GM19239 (cell line): ENCODE measurements at regions not wholly inside any gene's neighbourhood (a gene's known extent, or its start where the extent isn't known, plus 50 kb on each side); places are given as distances from the start of the nearest gene placed in this dataset.
"Not testable (repeated sequence)": the region's sequence is repeated elsewhere in the genome, so short reads cannot be mapped to it uniquely, and the experiment has no call there.

Experiments
- DNase-seq: peaks from one replicate; pipeline ENCODE4 v3.0.0; 2011; ENCODE audit warnings: low spot score; ENCODE audit not compliant: insufficient read length
- FAIRE-seq: peaks from 2 replicates; lab custom pipeline; 2011; peaks lifted over from hg19 to GRCh38; lab: Jason Lieb, UNC

DNA sequence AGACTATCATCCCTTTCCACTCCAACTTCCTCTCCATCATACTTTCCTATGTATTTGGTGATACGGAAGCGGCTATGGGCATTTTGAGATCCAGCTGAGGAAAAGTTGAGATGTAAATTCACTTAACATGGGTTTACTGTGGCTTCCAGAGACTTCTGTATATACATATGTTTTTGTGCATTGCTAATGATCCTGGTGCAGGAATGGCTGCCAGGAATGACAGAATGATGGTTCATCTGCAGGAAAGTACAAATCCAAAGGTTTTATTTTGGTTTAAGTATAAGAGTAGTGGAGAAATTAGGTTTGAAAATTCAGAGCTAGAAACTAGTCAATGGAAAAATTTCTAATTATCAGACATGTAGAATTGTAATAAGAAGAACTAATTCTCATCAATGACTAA is 95.0 kb upstream of the PAM start:
- FAIRE-seq = no peak
- DNase-seq = no peak

DNA sequence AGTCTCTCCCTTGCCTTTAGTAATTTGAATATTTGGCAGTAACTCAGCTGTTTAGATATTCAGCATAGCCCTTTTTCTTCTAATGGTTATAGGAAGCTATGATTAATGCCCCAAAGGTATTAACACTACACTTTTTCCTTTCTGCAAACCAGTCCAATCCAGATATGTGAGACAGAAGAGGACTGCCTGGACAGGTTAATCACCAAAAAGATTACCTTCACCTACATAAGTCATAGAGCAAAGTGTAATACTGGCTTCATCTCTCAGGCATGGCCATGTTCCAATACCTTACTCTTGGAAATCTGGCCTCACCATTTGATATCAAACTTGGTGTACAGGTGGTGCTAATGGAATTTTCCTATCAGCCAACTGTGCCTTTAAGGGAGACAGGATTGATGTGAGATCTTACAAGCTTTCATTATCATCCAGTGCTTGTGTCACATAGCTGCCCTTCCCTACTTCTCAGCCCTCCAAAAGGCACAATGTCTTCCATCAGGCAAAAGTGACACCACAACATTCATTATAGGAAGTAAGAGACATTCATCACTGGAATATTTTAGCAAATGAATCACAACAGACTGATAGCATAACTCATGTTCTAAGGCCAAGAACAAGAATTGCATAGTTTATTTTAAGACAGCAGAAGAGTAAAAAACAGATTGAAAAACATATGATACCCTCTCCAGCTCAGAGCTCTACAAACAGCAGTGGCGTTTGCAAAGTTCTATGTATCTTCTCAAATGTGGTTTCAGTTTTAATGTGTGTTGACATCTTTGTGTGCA is 91.2 kb upstream of the PAM start:
- DNase-seq (no peak), FAIRE-seq (no peak)

DNA sequence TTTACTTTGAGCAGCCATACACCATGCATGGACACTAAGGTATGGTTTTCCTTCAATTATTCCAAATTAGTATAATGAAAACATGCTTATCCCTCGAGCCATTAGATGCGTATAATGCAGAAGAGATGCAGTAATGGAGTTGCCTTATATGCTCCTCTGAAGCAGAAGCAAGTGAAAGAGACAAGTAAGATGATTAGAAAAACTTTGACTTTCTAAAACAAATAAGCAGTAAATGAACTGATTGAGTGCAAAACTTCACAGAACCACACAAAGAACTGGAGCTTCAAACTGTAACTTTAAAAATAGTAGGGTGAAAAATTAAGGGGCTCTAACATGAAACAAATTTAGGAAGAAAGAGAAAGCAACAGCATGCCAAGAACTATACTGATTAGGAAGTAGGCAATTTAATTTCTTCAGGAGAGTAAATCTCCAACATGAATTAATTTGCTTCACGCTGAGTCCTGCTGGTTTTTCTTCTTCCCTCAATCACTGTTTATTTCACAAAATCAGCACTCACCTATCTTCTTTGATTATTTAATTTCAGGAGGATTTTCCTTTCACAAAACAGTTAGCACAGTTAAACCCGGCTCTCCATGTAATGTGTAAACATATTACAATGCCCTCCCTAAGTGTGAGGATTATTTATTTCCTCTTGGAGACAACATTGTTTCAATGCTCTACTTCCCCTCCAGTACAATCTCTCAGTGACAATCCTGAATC is 90.3 kb upstream of the PAM start:
- FAIRE-seq (no peak), DNase-seq (no peak)

DNA sequence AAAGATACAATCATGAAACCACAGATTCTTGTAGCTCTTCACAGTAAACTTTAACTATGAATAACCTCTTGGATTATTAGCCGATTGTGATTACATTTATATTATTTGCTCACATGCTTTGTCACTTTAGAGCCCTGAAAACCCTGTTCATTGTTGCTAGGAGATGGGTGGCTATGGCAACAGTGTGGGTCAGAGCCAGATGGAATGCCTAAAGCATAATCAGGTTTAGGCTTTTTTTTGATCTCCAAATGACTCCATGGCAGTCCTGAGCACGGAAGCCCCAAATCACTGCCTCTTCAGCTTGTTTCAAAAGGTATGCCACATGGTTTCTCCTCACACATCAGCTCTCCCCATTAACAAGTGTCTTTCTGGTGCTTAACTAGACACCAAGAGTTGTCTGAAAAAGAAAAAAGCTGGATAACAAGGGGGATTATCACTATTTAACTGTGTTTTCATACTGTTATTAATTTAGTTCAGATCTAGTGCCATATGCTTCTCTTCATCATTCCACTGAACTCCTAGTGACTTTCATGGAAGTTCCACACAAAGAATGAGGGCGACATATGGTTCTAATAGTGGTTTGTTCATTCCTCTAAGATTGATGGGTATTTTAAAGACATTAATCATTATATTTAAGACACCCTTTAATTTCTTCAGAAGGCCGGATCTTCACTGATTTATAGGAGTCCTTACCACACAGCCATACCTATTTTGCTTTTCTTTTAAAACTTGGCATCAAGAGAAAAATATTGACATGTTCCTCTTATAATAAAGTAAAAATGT is 88.8 kb upstream of the PAM start:
- FAIRE-seq = no peak
- DNase-seq = no peak

DNA sequence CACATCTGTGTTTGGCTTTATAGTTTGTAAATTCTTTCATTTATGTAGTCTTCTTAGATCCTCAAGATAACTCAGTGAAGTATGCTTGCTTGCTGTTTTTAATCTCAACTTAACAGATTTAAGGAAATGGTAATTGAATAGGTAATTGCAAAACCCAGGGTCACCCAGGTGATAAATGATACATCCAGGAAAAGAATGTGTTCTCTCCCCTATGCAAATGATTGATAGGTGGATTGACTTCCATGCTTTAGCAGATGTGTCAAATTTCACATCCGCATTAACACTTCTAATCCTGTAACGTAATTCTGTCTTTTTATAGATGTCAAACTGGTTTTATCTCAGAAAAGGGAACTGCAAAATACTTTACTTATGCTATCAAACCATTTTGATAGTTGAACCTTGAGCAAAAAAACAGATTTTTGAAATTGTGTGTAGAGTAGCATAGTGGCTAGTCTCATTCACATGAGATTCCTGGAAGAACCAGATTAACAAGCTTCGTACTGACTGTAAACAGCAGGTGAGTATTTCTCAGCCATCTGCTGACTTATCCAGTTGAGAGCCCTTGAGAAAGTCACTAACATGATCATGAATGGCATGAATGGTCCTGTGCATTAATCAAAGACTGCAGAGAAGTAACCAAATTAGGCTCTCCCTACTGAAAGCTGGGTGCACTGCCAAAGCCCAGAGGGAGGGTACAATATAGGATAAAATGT is 86.7 kb upstream of the PAM start:
- DNase-seq (no peak), FAIRE-seq (no peak)

DNA sequence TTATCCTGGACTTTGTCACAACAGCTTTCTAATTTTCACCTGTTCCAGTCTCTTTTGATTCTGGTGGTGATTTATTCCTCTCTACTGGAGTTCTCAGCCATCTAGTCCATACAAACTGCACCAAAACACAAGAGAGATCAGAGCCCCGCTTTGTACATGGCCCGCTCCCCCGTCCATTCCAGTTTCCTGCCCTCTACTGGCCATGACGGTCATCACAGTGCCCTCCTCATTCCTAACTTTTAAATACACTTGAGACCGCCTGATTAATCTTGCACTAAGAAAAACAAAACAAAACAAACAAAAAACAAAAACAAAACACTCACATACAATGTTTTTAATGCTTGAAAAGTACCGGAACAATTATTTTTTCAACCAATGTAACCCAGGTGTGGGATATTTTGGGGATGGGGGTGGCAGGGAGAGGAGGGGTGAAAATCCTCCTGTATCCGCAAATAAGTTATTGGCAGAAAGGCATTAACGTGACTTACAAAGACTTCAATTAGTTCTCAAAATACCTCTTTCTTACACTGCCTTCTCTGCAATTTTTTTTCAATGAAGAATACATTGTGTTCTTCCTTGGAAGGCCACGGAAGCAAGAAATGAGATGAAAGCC is 84.8 kb upstream of the PAM start:
- DNase-seq (peak; percentile 7), FAIRE-seq (peak; percentile 55)

DNA sequence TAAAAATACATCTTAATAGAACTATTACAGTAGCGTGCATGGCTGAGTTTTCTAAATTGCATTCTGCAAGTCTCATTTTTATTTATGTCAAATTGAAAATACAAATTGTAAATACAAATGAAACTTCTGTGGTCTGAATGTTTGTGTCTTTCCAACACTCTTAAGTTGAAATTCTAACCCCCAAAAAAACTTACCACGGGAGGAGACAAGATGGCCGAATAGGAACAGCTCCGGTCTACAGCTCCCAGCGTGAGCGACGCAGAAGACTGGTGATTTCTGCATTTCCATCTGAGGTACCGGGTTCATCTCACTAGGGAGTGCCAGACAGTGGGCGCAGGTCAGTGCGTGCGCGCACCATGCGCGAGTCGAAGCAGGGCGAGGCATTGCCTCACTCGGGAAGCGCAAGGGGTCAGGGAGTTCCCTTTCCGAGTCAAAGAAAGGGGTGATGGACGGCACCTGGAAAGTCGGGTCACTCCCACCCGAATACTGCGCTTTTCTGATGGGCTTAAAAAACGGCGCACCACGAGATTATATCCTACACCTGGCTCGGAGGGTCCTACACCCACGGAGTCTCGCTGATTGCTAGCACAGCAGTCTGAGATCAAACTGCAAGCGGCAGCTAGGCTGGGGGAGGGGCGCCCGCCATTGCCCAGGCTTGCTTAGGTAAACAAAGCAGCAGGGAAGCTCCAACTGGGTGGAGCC is 83.9 kb upstream of the PAM start:
- not testable (repeated sequence) for FAIRE-seq, DNase-seq

DNA sequence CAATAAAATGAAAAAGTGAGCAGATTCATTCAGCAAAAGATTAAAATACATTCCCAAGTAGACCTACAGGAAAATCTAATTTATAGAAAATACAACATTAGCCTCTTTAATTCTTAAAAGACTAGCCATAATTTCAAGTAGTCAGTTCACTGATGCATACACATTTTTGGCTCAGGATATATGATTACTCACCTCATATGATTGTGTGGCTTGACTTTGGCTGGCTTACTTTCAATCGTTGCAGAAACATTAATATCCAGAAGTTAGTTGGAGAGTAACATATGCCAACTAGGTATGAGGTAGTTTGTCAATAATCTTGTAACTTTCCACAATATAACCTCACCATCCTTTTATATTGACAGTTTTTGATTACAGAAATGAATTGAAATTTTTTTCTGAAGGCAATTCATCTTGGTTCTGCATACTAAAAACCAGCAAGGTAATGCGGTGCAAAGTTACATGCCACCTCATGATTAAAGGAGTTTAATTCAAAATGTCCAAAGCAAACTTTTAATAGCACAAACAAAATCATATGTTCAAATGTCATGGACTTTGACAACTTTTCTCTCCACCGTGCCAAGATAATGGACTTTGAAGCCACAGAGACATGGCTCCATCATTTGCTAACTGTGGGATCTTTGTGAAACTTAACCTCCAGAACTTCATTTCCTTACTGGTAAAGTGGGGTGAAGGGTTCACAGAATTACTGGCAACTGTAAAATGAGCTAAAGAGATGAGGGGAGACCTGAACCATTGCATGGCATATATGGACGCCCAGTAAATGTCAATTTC is 76.6 kb upstream of the PAM start:
- DNase-seq = no peak
- FAIRE-seq = no peak

DNA sequence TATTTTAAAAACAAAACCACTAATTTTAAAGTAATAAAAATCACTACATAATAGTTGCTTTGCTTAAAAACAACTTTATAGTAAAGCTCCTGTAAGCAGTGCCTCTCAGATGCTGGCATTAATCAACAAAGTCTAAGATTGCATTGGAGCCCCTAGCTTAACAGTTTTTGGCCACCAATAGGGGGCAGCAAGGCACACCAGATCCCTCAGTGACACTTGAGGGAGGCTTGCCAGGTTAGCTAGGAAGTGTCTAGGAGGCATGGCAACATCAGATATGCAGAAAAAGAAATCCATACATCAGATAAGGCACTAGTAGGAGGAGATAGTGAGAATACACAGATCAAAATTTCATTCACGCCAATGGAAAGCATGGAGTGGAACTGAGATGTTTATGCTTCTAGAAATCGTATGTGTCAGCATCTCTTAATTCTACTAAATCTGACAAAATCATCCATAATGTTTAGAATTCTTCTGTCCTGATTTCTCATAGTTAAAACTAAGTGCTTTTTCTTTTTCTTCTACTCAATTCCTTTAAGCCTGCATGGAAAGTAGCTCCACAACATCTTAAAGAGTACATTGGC is 73.6 kb upstream of the PAM start:
- DNase-seq = peak; percentile 42
- peak; percentile 86 for FAIRE-seq

DNA sequence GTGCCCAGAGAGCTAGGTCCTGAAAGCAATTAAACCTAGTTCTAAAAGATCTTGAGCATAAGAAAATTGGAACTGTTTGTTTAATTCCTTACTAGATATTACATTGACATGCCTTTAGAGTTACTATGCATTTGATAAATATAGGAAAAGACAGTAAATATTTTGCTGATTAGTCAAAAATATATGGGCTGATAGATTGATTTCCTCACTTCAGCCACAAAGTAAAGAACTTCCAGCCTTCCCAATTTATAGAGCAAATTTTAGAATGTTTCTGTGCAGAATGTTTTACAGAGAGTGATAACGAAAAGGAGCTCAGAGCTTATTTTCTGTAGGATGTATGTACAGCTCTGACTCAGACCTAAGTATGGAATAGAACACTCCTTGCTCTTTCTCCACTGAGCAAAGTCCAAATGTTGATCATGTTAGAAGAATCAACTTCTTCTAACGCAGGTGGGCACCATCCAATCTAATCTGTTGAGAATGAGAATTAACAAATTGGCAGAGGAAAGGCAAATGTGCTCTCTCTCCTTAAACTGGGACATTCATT is 72.9 kb upstream of the PAM start:
- DNase-seq (no peak), FAIRE-seq (no peak)

DNA sequence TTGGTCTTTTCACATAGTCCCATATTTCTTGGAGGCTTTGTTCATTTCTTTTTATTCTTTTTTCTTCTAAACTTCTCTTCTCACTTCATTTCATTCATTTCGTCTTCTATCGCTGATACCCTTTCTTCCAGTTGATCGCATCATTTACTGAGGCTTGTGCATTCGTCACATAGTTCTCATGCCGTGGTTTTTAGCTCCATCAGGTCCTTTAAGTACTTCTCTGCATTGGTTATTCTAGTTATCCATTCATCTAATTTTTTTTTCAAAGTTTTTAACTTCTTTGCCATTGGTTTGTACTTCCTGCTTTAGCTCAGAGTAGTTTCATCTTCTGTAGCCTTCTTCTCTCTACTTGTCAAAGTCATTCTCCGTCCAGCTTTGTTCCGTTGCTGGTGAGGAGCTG is 67.0 kb upstream of the PAM start:
- not testable (repeated sequence) for FAIRE-seq, DNase-seq

DNA sequence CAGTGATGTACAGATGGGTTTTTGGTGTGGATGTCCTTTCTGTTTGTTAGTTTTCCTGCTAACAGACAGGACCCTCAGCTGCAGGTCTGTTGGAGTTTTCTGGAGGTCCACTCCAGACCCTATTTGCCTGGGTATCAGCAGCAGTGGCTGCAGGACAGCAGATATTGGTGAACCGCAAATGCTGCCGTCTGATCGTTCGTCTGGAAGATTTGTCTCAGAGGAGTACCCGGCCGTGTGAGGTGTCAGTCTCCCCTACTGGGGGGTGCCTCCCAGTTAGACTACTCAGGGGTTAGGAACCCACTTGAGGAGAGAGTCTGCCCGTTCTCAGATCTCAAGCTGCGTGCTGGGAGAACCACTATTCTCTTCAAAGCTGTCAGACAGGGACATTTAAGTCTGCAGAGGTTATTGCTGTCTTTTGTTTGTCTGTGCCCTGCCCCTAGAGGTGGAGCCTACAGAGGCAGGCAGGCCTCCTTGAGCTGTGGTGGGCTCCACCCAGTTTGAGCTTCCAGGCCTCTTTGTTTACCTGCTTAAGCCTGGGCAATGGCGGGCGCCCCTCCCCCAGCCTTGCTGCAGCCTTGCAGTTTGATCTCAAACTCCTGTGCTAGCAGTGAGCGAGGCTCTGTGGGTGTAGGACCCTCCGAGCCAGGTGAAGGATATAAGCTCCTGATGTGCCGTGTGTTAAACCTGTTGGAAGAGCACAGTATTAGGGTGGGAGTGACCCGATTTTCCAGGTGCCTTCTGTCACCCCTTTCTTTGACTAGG is 66.3 kb upstream of the PAM start:
- FAIRE-seq, DNase-seq: not testable (repeated sequence)

DNA sequence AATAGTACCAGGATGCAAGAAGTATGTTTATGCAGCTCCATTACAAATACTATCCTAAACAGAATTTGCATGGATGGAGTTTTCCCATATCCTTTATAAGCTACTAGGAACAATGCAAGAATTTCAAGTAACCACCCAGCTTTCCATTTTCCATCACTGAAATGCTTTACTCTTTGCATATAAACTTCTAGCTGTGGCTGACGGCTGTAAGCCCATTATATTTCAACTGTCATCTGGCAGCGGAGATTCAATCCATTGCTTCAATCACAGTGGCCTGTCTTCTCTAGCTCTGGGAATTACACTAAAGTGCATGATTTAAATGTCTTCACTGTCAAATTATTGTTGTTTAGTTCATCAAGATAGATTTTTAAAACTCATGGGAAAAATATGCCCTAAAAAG is 64.2 kb upstream of the PAM start:
- DNase-seq (no peak), FAIRE-seq (no peak)

DNA sequence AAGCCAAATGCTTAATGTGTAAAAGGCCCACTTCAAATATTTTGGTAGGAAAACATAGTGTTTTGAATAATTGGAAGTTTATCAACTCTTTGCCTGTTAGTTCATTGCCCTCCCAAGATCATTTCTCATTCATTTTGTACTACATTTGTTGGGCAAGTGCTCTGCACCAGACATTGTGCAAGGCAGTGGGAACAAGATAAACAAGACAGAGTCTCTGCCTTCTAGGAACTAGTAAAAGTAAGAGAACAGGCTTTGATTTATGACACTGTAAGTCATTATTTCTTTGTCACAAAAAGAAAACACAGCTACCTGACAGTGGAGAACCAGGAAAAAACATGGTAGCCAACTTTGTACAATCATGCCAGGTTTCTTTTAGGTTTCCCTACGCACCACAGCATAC is 63.7 kb upstream of the PAM start:
- DNase-seq (no peak), FAIRE-seq (no peak)

DNA sequence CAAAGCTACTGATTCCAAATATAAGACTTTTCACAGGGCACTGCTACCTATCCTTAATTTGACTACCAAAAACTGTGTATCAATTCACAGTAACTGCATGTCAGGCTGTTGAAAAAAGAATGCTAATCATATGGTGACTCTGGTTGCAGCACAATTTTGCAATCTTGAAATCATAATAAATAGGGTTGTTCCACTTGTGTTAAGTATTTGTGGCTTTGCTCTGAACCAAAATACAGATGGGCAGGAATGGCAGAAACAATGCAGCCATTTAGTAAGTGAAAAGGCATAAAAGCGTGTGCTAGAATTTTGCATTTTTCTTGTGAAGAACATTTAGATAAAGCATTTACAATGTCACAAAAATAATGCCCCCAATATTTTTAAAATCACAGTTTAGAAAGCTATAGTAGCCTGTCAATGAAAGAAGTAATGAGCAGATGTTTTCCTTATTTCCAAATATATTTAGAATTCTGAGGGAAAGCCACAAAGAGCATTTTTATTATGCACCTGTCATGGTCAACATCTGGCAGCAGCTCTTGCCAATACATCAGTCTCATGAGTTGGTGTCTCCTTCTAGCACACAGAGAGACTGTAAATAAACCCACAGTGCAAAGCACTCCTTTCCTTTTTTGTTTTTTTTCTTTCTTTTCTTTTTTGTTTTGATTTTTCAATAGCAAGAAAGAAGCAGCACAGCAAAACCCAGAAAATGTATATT is 54.8 kb upstream of the PAM start:
- no peak for DNase-seq
- no peak for FAIRE-seq

DNA sequence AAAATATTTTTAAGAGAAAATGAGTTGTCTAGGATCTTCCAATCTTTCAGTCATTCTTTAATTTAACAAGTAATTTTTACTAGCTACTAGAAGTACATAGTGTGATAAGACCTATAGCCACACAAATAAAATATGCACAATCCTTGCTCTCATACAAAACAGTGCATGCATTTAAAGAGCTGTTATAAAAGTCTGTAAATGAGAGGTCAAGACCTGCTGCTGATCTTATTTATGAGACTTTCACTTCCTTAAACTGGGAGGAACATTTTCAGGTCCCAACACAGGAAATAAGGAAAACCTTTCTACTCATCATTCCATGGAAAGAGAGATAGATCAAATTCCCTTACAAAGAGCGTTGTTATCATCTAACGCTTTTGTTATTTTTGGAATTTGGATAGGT is 54.2 kb upstream of the PAM start:
- DNase-seq (no peak), FAIRE-seq (no peak)

DNA sequence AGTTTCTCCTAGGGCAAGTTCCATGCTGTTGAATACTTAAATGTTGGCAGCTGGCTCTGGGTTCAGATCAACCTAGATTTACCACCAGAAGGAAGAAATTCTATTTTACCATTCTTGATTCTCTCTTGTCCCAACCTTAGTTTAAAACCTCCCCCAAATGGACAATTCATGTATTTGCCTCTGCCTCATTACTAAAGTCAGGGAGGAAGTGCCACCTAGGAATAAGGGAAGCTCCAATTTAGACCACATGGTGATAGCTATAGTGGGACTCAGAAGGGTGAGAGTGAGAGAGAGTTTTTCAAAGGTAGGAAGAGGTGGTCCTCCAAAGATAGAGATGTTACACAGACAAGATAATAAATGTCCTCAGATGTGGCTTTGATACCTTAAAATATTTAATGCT is 53.4 kb upstream of the PAM start:
- no peak for FAIRE-seq

More for the DNA sequence above, 53.4 kb upstream of the PAM start:
- no peak for DNase-seq
